ENCODE measurements at regions not wholly inside any gene's neighbourhood (a gene's known extent, or its start where the extent isn't known, plus 50 kb on each side); places are given as distances from the start of the nearest gene placed in this dataset.

- Histone ChIP-seq H3K27ac (no peak overlapping the region), H3K9me3 (no peaks in the 10 kb centered on the region), H3K27me3 (peaks cover 0 to 14% (median 0%) of the 10 kb centered on the region in 3 donors), H3K4me1 (no peaks in the 10 kb centered on the region), H3K36me3 (no peaks in the 10 kb centered on the region), H3K4me3 (no peak overlapping the region)
- DNase-seq: no peak
- no peak for TF ChIP-seq POLR2A (IDR thresholded peaks at IDR 0.05)
- TF ChIP-seq CTCF (IDR thresholded peaks at IDR 0.05): no peak
- TF ChIP-seq POLR2AphosphoS5 (IDR thresholded peaks at IDR 0.05): no peak
- no peak for TF ChIP-seq EP300 (IDR thresholded peaks at IDR 0.05)
- 60 to 75% methylated on average over 3 of the region's 3 CpGs for WGBS, 2 donors
- intact Hi-C loops (cut with DNase I): no loop called here
These were observed 153.4 kb downstream of the C1orf94 start for GRCh38 chr1:34330061-34330460.

- Histone ChIP-seq H3K9me3 (no peaks in the 10 kb centered on the region), H3K4me1 (no peaks in the 10 kb centered on the region), H3K27ac (no peak overlapping the region), H3K27me3 (peaks cover 0 to 13% (median 0%) of the 10 kb centered on the region in 3 donors), H3K4me3 (no peak overlapping the region), H3K36me3 (no peaks in the 10 kb centered on the region)
- DNase-seq: no peak
- TF ChIP-seq POLR2AphosphoS5 (IDR thresholded peaks at IDR 0.05): no peak
- WGBS, 2 donors: 85 to 88% methylated on average over 9 of the region's 9 CpGs
- intact Hi-C loops (cut with DNase I): no loop called here
These were observed 154.6 kb downstream of the C1orf94 start for GRCh38 chr1:34331020-34331926.

- H3K27me3 ChIP-seq: peaks cover 0 to 1% (median 0%) of the 10 kb centered on the region in 3 donors
- no peak for DNase-seq
- TF ChIP-seq POLR2AphosphoS5 (IDR thresholded peaks at IDR 0.05) (no peak), CTCF (IDR thresholded peaks at IDR 0.05) (no peak), EP300 (IDR thresholded peaks at IDR 0.05) (no peak)
- no peaks in the 10 kb centered on the region for H3K36me3 ChIP-seq
- WGBS, 2 donors: 28 to 48% methylated on average over 4 of the region's 4 CpGs
- H3K27ac ChIP-seq: no peak overlapping the region
- intact Hi-C loops (cut with DNase I): no loop called here
- H3K4me1 ChIP-seq: no peaks in the 10 kb centered on the region
- H3K4me3 ChIP-seq: no peak overlapping the region
- H3K9me3 ChIP-seq: no peaks in the 10 kb centered on the region
These were observed 156.3 kb downstream of the C1orf94 start for GRCh38 chr1:34332996-34333395.

- no peak overlapping the region for H3K27ac ChIP-seq
- intact Hi-C loops (cut with DNase I): no loop called here
- H3K4me3 ChIP-seq: no peak overlapping the region
- no peaks in the 10 kb centered on the region for H3K9me3 ChIP-seq
- no peak for TF ChIP-seq CTCF (IDR thresholded peaks at IDR 0.05)
- TF ChIP-seq EP300 (IDR thresholded peaks at IDR 0.05): no peak
- TF ChIP-seq POLR2AphosphoS5 (IDR thresholded peaks at IDR 0.05): no peak
- TF ChIP-seq POLR2A (IDR thresholded peaks at IDR 0.05): no peak
- WGBS, 2 donors: 37 to 66% methylated on average over 1 of the region's 1 CpG
- DNase-seq: no peak
- no peaks in the 10 kb centered on the region for H3K36me3 ChIP-seq
- H3K4me1 ChIP-seq: no peaks in the 10 kb centered on the region
- no peaks in the 10 kb centered on the region for H3K27me3 ChIP-seq
These were observed 162.2 kb downstream of the C1orf94 start for GRCh38 chr1:34338871-34339270.

- H3K4me1 ChIP-seq: no peaks in the 10 kb centered on the region
- WGBS, 2 donors: 40 to 68% methylated on average over 2 of the region's 2 CpGs
- TF ChIP-seq CTCF (IDR thresholded peaks at IDR 0.05) (no peak), POLR2AphosphoS5 (IDR thresholded peaks at IDR 0.05) (no peak), POLR2A (IDR thresholded peaks at IDR 0.05) (no peak), EP300 (IDR thresholded peaks at IDR 0.05) (no peak)
- no peak for DNase-seq
- no peaks in the 10 kb centered on the region for H3K27me3 ChIP-seq
- no peaks in the 10 kb centered on the region for H3K36me3 ChIP-seq
- H3K9me3 ChIP-seq: no peaks in the 10 kb centered on the region
- H3K4me3 ChIP-seq: no peak overlapping the region
- no peak overlapping the region for H3K27ac ChIP-seq
- intact Hi-C loops (cut with DNase I): no loop called here
These were observed 165.2 kb downstream of the C1orf94 start for GRCh38 chr1:34341896-34342295.

All from sigmoid colon (tissue), 6 donors.